Esophagus muscularis mucosa (tissue), 4 donors: ENCODE measurements at regions not wholly inside any gene's neighbourhood (a gene's known extent, or its start where the extent isn't known, plus 50 kb on each side); places are given as distances from the start of the nearest gene placed in this dataset.

Experiments used
- DNase-seq: peaks from one replicate; pipeline ENCODE4 v3.0.0-alpha.2; 2017; ENCODE audit errors: extremely low spot score
- H3K27ac ChIP-seq, 4 donors: fragments of 200-600 bp; sonication (generic); replicated peaks in 1 of 4; 1 replicate in 3 of 4; 2 replicates in 1 of 4; pipeline ENCODE4 v1.5.1; 2016 to 2019; ENCODE audit warnings: mild to moderate bottlenecking in 1 of 4
- H3K27me3 ChIP-seq, 4 donors: fragments of 200-600 bp; sonication (generic); one replicate each; pipeline versions ENCODE4 v1.5.1 to v1.6.0; 2016 to 2019
- H3K36me3 ChIP-seq, 4 donors: fragments of 200-600 bp; sonication (generic); one replicate each; pipeline ENCODE4 v1.5.1; 2016 to 2019
- H3K4me1 ChIP-seq, 4 donors: fragments of 200-600 bp; sonication (generic); one replicate each; pipeline ENCODE4 v1.5.1; 2016 to 2019
- H3K4me3 ChIP-seq, 4 donors: fragments of 200-600 bp; sonication (generic); 1 replicate in 2 of 4; 2 replicates in 2 of 4; pipeline ENCODE4 v1.5.1; 2016 to 2019; ENCODE audit warnings: mild to moderate bottlenecking in 4 of 4, moderate library complexity in 1 of 4
- H3K9me3 ChIP-seq, 4 donors: fragments of 200-600 bp; sonication (generic); 1 replicate in 3 of 4; 2 replicates in 1 of 4; pipeline ENCODE4 v1.5.1; 2016 to 2019
- CTCF ChIP-seq, 3 experiments: fragments of 200-600 bp in 2 of 3; fragments of 450-650 bp in 1 of 3; sonication (generic) in 2 of 3; IDR thresholded peaks; one replicate each; pipeline ENCODE4 v1.5.1; 2017 to 2019; ENCODE audit warnings: antibody characterized with exemption in 3 of 3, mild to moderate bottlenecking in 2 of 3, moderate library complexity in 1 of 3
- EP300 ChIP-seq: sonication (generic); formaldehyde crosslinking; IDR thresholded peaks from one replicate; pipeline ENCODE4 v1.6.1; 2017; ENCODE audit warnings: antibody characterized with exemption
- POLR2A ChIP-seq: fragments of 450-650 bp; IDR thresholded peaks from one replicate; pipeline ENCODE4 v1.6.1; 2017; ENCODE audit warnings: antibody characterized with exemption, moderate library complexity, mild to moderate bottlenecking, low read depth
- POLR2AphosphoS5 ChIP-seq, 2 donors: sonication (generic); formaldehyde crosslinking; IDR thresholded peaks; one replicate each; pipeline ENCODE4 v1.6.1; 2017; ENCODE audit warnings: antibody characterized with exemption in 2 of 2
- WGBS: methylation state at CpG from one replicate; pipeline ENCODE4 v1.1.5; 2018; 5-methylcytosine and 5-hydroxymethylcytosine counted together
- intact Hi-C: fragments of 100-400 bp; cut with DNase I; formaldehyde crosslinking; loops from one replicate; pipeline ENCODE4 v1.15.1; 2023

- H3K27me3 ChIP-seq, result no peaks in the 10 kb centered on the region
- H3K9me3 ChIP-seq, result peaks cover 0 to 11% (median 6%) of the 10 kb centered on the region in 4 donors
- DNase-seq, result no peak
- H3K36me3 ChIP-seq, result no peaks in the 10 kb centered on the region
- TF ChIP-seq POLR2A (no peak), POLR2AphosphoS5 (IDR thresholded peaks at IDR 0.05) (no peak), CTCF (IDR thresholded peaks at IDR 0.05) (no peak)
- peaks cover 0 to 14% (median 4%) of the 10 kb centered on the region in 4 donors for H3K4me1 ChIP-seq
- H3K27ac ChIP-seq, result no peak overlapping the region
- no peak overlapping the region for H3K4me3 ChIP-seq
- 59% methylated on average over 2 of the region's 2 CpGs for WGBS
- intact Hi-C loops, result no loop called here
Observed at GRCh38 chr14:22194664-22195063, 394.4 kb downstream of the DAD1 start.

GRCh38 chr14:22190411-22191191 is 398.4 kb downstream of the DAD1 start:
- intact Hi-C loops, result no loop called here

GRCh38 chr14:22189881-22190280 is 399.1 kb downstream of the DAD1 start:
- TF ChIP-seq POLR2AphosphoS5 (IDR thresholded peaks at IDR 0.05) (no peak), EP300 (no peak), CTCF (IDR thresholded peaks at IDR 0.05) (no peak), POLR2A (no peak)
- no peak overlapping the region for H3K27ac ChIP-seq
- intact Hi-C loops, result no loop called here
- no peaks in the 10 kb centered on the region for H3K27me3 ChIP-seq
- H3K4me1 ChIP-seq, result peaks cover 0 to 14% (median 4%) of the 10 kb centered on the region in 4 donors
- H3K4me3 ChIP-seq, result no peak overlapping the region
- WGBS, result 83% methylated on average over 3 of the region's 3 CpGs
- no peak for DNase-seq
- no peaks in the 10 kb centered on the region for H3K36me3 ChIP-seq
- H3K9me3 ChIP-seq, result no peaks in the 10 kb centered on the region

More at GRCh38 chr14:22190411-22191191, 398.4 kb downstream of the DAD1 start:
- H3K27ac ChIP-seq, result no peak overlapping the region
- H3K9me3 ChIP-seq, result no peaks in the 10 kb centered on the region
- TF ChIP-seq CTCF (IDR thresholded peaks at IDR 0.05), result no peak
- TF ChIP-seq POLR2AphosphoS5 (IDR thresholded peaks at IDR 0.05), result no peak
- no peak for TF ChIP-seq EP300
- no peak for TF ChIP-seq POLR2A
- H3K4me3 ChIP-seq, result no peak overlapping the region
- peaks cover 0 to 14% (median 4%) of the 10 kb centered on the region in 4 donors for H3K4me1 ChIP-seq
- WGBS, result 63% methylated on average over 10 of the region's 10 CpGs
- no peak for DNase-seq
- H3K36me3 ChIP-seq, result no peaks in the 10 kb centered on the region
- no peaks in the 10 kb centered on the region for H3K27me3 ChIP-seq

DNA sequence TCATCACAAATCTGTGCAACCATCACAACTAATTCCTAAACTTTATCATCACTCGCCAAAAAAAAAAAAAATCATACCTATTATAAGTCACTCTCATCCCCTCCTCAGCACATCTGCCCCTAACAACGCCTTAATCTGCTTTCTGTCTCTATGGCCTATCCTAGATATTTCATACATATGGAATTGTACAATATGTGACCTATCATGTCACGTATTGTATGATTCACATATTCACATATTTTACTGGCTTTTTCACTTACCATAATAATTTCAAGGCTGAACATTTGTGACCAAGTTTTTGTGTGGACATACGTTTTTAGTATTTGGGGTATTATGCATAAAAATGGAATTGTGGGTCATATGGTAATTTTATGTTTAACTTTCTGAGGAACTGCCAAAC is 400.7 kb downstream of the DAD1 start:
- H3K4me3 ChIP-seq, result no peak overlapping the region
- H3K9me3 ChIP-seq, result no peaks in the 10 kb centered on the region
- H3K27me3 ChIP-seq, result no peaks in the 10 kb centered on the region
- no peaks in the 10 kb centered on the region for H3K36me3 ChIP-seq
- H3K27ac ChIP-seq, result no peak overlapping the region
- peaks cover 0 to 14% (median 4%) of the 10 kb centered on the region in 4 donors for H3K4me1 ChIP-seq
- intact Hi-C loops, result no loop called here
- no peak for DNase-seq
- 82% methylated on average over 4 of the region's 4 CpGs for WGBS
- TF ChIP-seq POLR2A (no peak), POLR2AphosphoS5 (IDR thresholded peaks at IDR 0.05) (no peak), EP300 (no peak), CTCF (IDR thresholded peaks at IDR 0.05) (no peak)
